WERI-Rb-1 (cell line): ENCODE measurements at regions not wholly inside any gene's neighbourhood (a gene's known extent, or its start where the extent isn't known, plus 50 kb on each side); places are given as distances from the start of the nearest gene placed in this dataset.

ENCODE experiments used
- DNase-seq: peaks from one replicate; pipeline ENCODE4 v3.0.0-alpha.2; 2020
- H3K27ac ChIP-seq: fragments of 250-450 bp; sonication (Bioruptor Pico); 2 replicates; pipeline ENCODE4 v1.5.1; 2020; ENCODE audit warnings: mild to moderate bottlenecking, moderate library complexity
- H3K27me3 ChIP-seq: fragments of 250-450 bp; sonication (Bioruptor Pico); 2 replicates; pipeline ENCODE4 v1.5.1; 2021; ENCODE audit warnings: mild to moderate bottlenecking, low read depth, moderate library complexity; ENCODE audit not compliant: insufficient read depth, severe bottlenecking
- H3K36me3 ChIP-seq: fragments of 250-450 bp; sonication (Bioruptor Pico); 2 replicates; pipeline ENCODE4 v1.5.1; 2020; ENCODE audit warnings: mild to moderate bottlenecking, moderate library complexity
- H3K4me3 ChIP-seq: 2 replicates; pipeline ENCODE4 v1.5.1; 2011; ENCODE audit warnings: low read depth, mild to moderate bottlenecking, control low read depth, low read length
- H3K9me3 ChIP-seq: fragments of 250-450 bp; sonication (Bioruptor Pico); 2 replicates; pipeline ENCODE4 v1.5.1; 2021; ENCODE audit warnings: mild to moderate bottlenecking, moderate library complexity; ENCODE audit not compliant: severe bottlenecking
- TF ChIP-seq, protein P1 (sequence below): IDR thresholded peaks from 2 replicates; pipeline ENCODE4 v1.5.1; 2011; ENCODE audit warnings: low read depth, mild to moderate bottlenecking, control low read depth, inconsistent platforms, low read length

GRCh38 chr11:33525789-33526188, 174.8 kb downstream of the C11orf91 start:
- TF ChIP-seq, protein P1, sequence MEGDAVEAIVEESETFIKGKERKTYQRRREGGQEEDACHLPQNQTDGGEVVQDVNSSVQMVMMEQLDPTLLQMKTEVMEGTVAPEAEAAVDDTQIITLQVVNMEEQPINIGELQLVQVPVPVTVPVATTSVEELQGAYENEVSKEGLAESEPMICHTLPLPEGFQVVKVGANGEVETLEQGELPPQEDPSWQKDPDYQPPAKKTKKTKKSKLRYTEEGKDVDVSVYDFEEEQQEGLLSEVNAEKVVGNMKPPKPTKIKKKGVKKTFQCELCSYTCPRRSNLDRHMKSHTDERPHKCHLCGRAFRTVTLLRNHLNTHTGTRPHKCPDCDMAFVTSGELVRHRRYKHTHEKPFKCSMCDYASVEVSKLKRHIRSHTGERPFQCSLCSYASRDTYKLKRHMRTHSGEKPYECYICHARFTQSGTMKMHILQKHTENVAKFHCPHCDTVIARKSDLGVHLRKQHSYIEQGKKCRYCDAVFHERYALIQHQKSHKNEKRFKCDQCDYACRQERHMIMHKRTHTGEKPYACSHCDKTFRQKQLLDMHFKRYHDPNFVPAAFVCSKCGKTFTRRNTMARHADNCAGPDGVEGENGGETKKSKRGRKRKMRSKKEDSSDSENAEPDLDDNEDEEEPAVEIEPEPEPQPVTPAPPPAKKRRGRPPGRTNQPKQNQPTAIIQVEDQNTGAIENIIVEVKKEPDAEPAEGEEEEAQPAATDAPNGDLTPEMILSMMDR: no peak
- DNase-seq: no peak
- no peak overlapping the region for H3K4me3 ChIP-seq

DNA sequence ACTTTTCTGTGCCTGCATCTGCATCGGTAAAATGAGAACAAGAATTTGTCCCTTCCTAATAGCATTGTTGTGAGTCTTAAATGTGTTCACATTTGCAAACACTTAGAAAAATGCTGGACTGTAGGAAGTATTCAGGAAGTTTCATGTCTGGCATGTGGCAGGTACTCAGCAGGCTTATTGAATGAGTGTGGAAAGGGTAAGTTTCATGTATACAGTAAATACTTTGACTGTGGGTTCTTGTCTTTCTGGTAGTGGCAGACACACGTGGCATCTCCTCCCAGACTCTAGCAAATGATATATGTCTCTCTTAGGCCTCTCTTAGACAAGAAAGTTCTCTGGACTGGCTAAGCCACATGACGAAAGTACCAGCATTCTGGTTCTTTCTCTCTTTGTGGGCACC, 179.2 kb downstream of the C11orf91 start:
- H3K27ac ChIP-seq: no peak overlapping the region
- no peak overlapping the region for H3K4me3 ChIP-seq
- TF ChIP-seq, protein P1: no peak
- H3K9me3 ChIP-seq: no peaks in the 10 kb centered on the region
- no peaks in the 10 kb centered on the region for H3K27me3 ChIP-seq
- DNase-seq: no peak
- H3K36me3 ChIP-seq: no peaks in the 10 kb centered on the region

More at GRCh38 chr11:33525789-33526188, 174.8 kb downstream of the C11orf91 start:
- no peak overlapping the region for H3K27ac ChIP-seq
- H3K36me3 ChIP-seq: no peaks in the 10 kb centered on the region
- H3K27me3 ChIP-seq: no peaks in the 10 kb centered on the region
- no peaks in the 10 kb centered on the region for H3K9me3 ChIP-seq

GRCh38 chr11:33520112-33520511, 180.5 kb downstream of the C11orf91 start:
- Histone ChIP-seq H3K4me3 (no peak overlapping the region), H3K27ac (no peak overlapping the region), H3K36me3 (no peaks in the 10 kb centered on the region), H3K9me3 (no peaks in the 10 kb centered on the region), H3K27me3 (no peaks in the 10 kb centered on the region)
- DNase-seq: no peak
- TF ChIP-seq, protein P1: no peak

DNA sequence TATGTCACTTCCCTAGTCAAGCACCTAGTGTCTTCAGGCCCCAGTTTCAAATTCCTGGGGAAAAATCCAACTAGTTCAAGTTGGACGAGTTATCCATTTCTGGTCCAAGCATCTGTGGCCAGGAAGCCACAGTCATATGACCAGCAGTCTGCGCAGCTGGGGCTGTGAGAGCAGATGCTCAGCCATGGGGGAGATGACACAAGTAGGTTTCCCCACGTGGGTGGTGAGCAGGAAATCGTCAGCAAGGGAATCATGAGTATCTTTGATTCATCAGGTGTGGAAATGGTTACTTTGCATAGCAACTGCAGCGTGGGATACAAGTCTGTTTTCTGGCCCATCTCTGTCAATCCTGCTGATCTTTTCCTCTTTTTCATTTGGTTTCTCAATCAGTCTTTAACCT, 185.3 kb downstream of the C11orf91 start:
- TF ChIP-seq, protein P1: no peak
- no peaks in the 10 kb centered on the region for H3K27me3 ChIP-seq
- H3K36me3 ChIP-seq: no peaks in the 10 kb centered on the region
- no peak overlapping the region for H3K4me3 ChIP-seq
- no peaks in the 10 kb centered on the region for H3K9me3 ChIP-seq
- DNase-seq: no peak
- no peak overlapping the region for H3K27ac ChIP-seq

DNA sequence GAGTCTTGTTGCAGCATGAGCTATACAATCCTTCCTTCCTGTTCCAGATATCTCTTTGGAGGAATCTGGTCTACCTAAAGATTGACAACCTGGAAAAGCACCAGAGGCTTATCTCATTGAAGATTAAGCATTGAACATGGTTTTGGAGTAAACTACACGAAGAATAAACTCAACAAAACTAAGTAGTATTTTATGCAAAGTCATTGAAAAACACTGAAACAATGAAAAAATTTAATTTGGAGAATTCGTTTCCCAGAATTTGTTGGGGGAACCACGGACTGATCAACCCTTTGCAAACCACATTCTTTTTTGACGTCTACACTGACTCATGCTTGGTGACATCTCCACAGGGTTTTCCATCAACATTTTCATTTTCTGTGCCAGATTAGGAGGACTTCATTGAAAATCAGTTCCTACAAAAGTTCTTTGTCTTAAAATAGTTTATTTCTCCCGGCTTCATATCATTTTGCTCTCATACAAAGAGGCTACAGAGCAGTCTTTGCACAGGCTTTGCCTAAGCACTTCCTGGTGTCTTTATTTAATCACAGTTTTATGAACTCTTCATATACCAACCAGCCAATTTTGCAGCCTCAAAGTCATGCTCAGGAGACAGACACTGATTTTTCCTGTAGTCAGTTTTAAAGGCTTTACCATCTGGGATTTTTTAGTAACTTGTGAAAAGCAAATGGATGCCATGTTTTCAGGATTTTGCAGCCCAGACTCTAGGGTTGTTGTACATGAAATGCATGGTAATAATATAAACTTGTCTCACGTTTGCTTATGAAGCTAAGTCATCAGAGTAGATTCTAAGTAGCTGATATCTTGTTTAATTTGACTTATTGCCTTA, 186.3 kb downstream of the C11orf91 start:
- no peaks in the 10 kb centered on the region for H3K36me3 ChIP-seq
- H3K27ac ChIP-seq: no peak overlapping the region
- no peak for DNase-seq
- TF ChIP-seq, protein P1: no peak
- H3K27me3 ChIP-seq: no peaks in the 10 kb centered on the region
- H3K9me3 ChIP-seq: no peaks in the 10 kb centered on the region
- H3K4me3 ChIP-seq: no peak overlapping the region

- DNase-seq: no peak
- H3K27ac ChIP-seq: no peak overlapping the region
- no peaks in the 10 kb centered on the region for H3K9me3 ChIP-seq
- no peaks in the 10 kb centered on the region for H3K36me3 ChIP-seq
- TF ChIP-seq, protein P1: no peak
- H3K4me3 ChIP-seq: no peak overlapping the region
- no peaks in the 10 kb centered on the region for H3K27me3 ChIP-seq
Observed at GRCh38 chr11:33509632-33510031, 191.0 kb downstream of the C11orf91 start.
